Suprapubic skin (tissue), 3 donors: ENCODE measurements at regions not wholly inside any gene's neighbourhood (a gene's known extent, or its start where the extent isn't known, plus 50 kb on each side); places are given as distances from the start of the nearest gene placed in this dataset.

Source experiments
- POLR2A ChIP-seq, 2 donors: fragments of 450-650 bp; IDR thresholded peaks; one replicate each; pipeline ENCODE4 v1.6.1; 2017; ENCODE audit warnings: antibody characterized with exemption in 2 of 2, mild to moderate bottlenecking in 2 of 2, moderate library complexity in 2 of 2
- TF ChIP-seq, protein P1 (sequence below), 2 donors: fragments of 200-600 bp in 1 of 2; fragments of 450-650 bp in 1 of 2; sonication (generic) in 1 of 2; IDR thresholded peaks; one replicate each; pipeline ENCODE4 v1.5.1; 2016 to 2019; ENCODE audit warnings: antibody characterized with exemption in 2 of 2, mild to moderate bottlenecking in 1 of 2, moderate library complexity in 1 of 2

DNA sequence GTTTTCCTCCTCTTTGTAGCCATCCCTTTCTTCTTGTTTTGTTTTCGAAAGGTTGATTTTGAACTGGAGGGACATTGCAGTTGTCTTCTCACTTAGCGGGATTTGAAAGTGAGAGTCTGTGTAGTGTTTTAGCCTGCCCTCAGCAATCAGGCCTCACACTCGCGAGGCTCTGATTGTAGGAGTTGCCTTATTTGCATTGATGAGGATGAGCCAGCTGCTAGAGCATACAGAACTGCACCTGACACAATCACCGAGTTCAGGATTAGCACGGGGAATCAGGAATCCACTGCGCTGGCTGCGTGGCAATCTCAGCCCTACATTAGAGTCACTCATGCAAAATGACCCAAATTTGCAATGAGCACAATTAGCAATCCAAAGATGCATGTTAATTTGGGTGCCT, 122.5 kb upstream of the TMEM161B start:
- no peak for TF ChIP-seq POLR2A (IDR thresholded peaks at IDR 0.05)
- TF ChIP-seq, protein P1, sequence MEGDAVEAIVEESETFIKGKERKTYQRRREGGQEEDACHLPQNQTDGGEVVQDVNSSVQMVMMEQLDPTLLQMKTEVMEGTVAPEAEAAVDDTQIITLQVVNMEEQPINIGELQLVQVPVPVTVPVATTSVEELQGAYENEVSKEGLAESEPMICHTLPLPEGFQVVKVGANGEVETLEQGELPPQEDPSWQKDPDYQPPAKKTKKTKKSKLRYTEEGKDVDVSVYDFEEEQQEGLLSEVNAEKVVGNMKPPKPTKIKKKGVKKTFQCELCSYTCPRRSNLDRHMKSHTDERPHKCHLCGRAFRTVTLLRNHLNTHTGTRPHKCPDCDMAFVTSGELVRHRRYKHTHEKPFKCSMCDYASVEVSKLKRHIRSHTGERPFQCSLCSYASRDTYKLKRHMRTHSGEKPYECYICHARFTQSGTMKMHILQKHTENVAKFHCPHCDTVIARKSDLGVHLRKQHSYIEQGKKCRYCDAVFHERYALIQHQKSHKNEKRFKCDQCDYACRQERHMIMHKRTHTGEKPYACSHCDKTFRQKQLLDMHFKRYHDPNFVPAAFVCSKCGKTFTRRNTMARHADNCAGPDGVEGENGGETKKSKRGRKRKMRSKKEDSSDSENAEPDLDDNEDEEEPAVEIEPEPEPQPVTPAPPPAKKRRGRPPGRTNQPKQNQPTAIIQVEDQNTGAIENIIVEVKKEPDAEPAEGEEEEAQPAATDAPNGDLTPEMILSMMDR (IDR thresholded peaks at IDR 0.05), result no peak
